Endothelial cell of umbilical vein (primary cell): ENCODE measurements at regions not wholly inside any gene's neighbourhood (a gene's known extent, or its start where the extent isn't known, plus 50 kb on each side); places are given as distances from the start of the nearest gene placed in this dataset.

Source experiments
- BruUV-seq: library from RNA; stranded (reverse); fragments of 400-500 nt; replicated peaks from 2 replicates; lab custom pipeline; 2021; lab: Mats Ljungman, UMichigan
- CTCF ChIA-PET: fragments of 300-600, 350-600 bp; sonication (Branson Sonifier 250); formaldehyde crosslinking; loops from one replicate; lab custom pipeline; 2021; ENCODE audit warnings: antibody characterized with exemption, inconsistent platforms; lab: Charles Lee
- POLR2A ChIA-PET: fragments of 300-600, 350-600 bp; sonication (Branson Sonifier 250); formaldehyde crosslinking; loops from one replicate; lab custom pipeline; 2021; ENCODE audit warnings: antibody characterized with exemption, inconsistent platforms; lab: Charles Lee
- DNase-seq: peaks from one replicate; pipeline ENCODE4 v3.0.0-alpha.2; 2011; ENCODE audit warnings: low read depth, low spot score
- FAIRE-seq: peaks from 2 replicates; lab custom pipeline; 2011; peaks lifted over from hg19 to GRCh38; lab: Jason Lieb, UNC
- H2AFZ ChIP-seq: 2 replicates; pipeline ENCODE4 v1.6.0; 2012; ENCODE audit warnings: low read depth, low read length, control low read depth, inconsistent platforms
- H3K27ac ChIP-seq: 2 replicates; pipeline ENCODE4 v1.5.1; 2011; ENCODE audit warnings: low read depth, mild to moderate bottlenecking, control low read depth, low read length, moderate library complexity; ENCODE audit not compliant: insufficient read depth
- H3K27me3 ChIP-seq, 2 experiments: 2 replicates each; pipeline versions ENCODE4 v1.6.0 to v1.6.1; 2011; ENCODE audit warnings: low read length in 2 of 2, mixed read lengths in 1 of 2; ENCODE audit not compliant: control insufficient read depth in 2 of 2, insufficient read depth in 2 of 2
- H3K36me3 ChIP-seq, 2 experiments: 2 replicates in 1 of 2; 3 replicates in 1 of 2; pipeline ENCODE4 v1.5.1; 2011; ENCODE audit warnings: low read length in 2 of 2, mild to moderate bottlenecking in 1 of 2, moderate library complexity in 1 of 2; ENCODE audit not compliant: control insufficient read depth in 2 of 2, insufficient read depth in 2 of 2; ENCODE audit errors: extremely low read depth in 1 of 2
- H3K4me1 ChIP-seq: 3 replicates; pipeline ENCODE4 v1.5.1; 2011; ENCODE audit warnings: mild to moderate bottlenecking, low read length; ENCODE audit not compliant: control insufficient read depth, insufficient read depth; ENCODE audit errors: extremely low read depth
- H3K4me2 ChIP-seq: 2 replicates; pipeline ENCODE4 v1.6.1; 2011; ENCODE audit warnings: low read length, control low read depth, mixed read lengths; ENCODE audit not compliant: insufficient read depth
- H3K4me3 ChIP-seq, 3 experiments: fragments of 200-600 bp in 1 of 3; sonication (generic), shearing (Covaris generic) in 1 of 3; replicated peaks in 1 of 3; 2 replicates each; pipeline ENCODE4 v1.5.1; 2011 to 2016; ENCODE audit warnings: control low read depth in 3 of 3, low read length in 3 of 3, mild to moderate bottlenecking in 2 of 3, inconsistent platforms in 1 of 3, low read depth in 1 of 3, moderate library complexity in 1 of 3; ENCODE audit not compliant: insufficient read depth in 1 of 3
- H3K79me2 ChIP-seq: 2 replicates; pipeline ENCODE4 v1.6.0; 2012; ENCODE audit warnings: low read length, inconsistent platforms; ENCODE audit not compliant: control insufficient read depth, insufficient read depth
- H3K9ac ChIP-seq: replicated peaks from 2 replicates; pipeline ENCODE3; 2011; ENCODE audit warnings: low read length, control low read depth; ENCODE audit not compliant: insufficient read depth; ENCODE audit errors: extremely low read depth
- H3K9me1 ChIP-seq: replicated peaks from 3 replicates; pipeline ENCODE4 v1.6.0; 2011; ENCODE audit warnings: mild to moderate bottlenecking, low read length; ENCODE audit not compliant: control insufficient read depth, insufficient read depth; ENCODE audit errors: extremely low read depth
- H3K9me3 ChIP-seq: replicated peaks from 2 replicates; pipeline ENCODE4 v1.5.1; 2012; ENCODE audit warnings: low read length, inconsistent platforms; ENCODE audit not compliant: control insufficient read depth, insufficient read depth
- H4K20me1 ChIP-seq: replicated peaks from 2 replicates; pipeline ENCODE3; 2011; ENCODE audit warnings: mild to moderate bottlenecking, low read length; ENCODE audit not compliant: control insufficient read depth, insufficient read depth; ENCODE audit errors: extremely low read depth
- EZH2 ChIP-seq: IDR thresholded peaks from 2 replicates; pipeline ENCODE4 v1.6.1; 2012; ENCODE audit warnings: borderline replicate concordance, low read depth, mild to moderate bottlenecking, moderate library complexity, low read length, inconsistent platforms; ENCODE audit not compliant: severe bottlenecking
- FOS ChIP-seq: IDR thresholded peaks from 2 replicates; pipeline ENCODE4 v1.6.1; 2011; ENCODE audit warnings: mild to moderate bottlenecking, low read length, moderate library complexity, borderline replicate concordance; ENCODE audit not compliant: insufficient read depth
- GATA2 ChIP-seq: IDR thresholded peaks from 2 replicates; pipeline ENCODE4 v1.7.0; 2011; ENCODE audit warnings: low read depth, mild to moderate bottlenecking, moderate library complexity, mixed read lengths, low read length; ENCODE audit not compliant: insufficient read length, insufficient read depth
- JUN ChIP-seq: IDR thresholded peaks from 2 replicates; pipeline ENCODE4 v1.6.1; 2011; ENCODE audit warnings: borderline replicate concordance, low read depth; ENCODE audit not compliant: insufficient read length, insufficient read depth
- MYC ChIP-seq: IDR thresholded peaks from one replicate; pipeline ENCODE4 v1.6.1; 2011; ENCODE audit warnings: mild to moderate bottlenecking, low read depth, low read length
- POLR2A ChIP-seq: IDR thresholded peaks from 2 replicates; pipeline ENCODE4 v1.6.1; 2012; ENCODE audit warnings: low read depth, mild to moderate bottlenecking, control low read depth, low read length
- POLR2AphosphoS5 ChIP-seq: IDR thresholded peaks from 2 replicates; pipeline ENCODE4 v1.6.1; 2012; ENCODE audit warnings: low read depth, mild to moderate bottlenecking, control low read depth, low read length, moderate library complexity; ENCODE audit not compliant: insufficient read depth
- dilution Hi-C: fragments of 300-500 bp; cut with MboI; formaldehyde crosslinking; loops from one replicate; pipeline ENCODE4 v1.15.0; 2019; ENCODE audit warnings: low sequenced_read_pairs; ENCODE audit not compliant: extremely low pct_ligation_motif_present
- intact Hi-C: fragments of 100-400 bp; cut with micrococcal nuclease; formaldehyde crosslinking; loops from one replicate; pipeline ENCODE4 v1.10.0; 2022
- TF ChIP-seq, protein P1 (sequence below), 2 donors: IDR thresholded peaks; 1 replicate in 1 of 2; 2 replicates in 1 of 2; pipeline ENCODE4 v1.5.1; 2011; ENCODE audit warnings: low read length in 2 of 2, mild to moderate bottlenecking in 2 of 2, moderate library complexity in 2 of 2, control low read depth in 1 of 2, inconsistent platforms in 1 of 2, low read depth in 1 of 2; ENCODE audit not compliant: insufficient read depth in 1 of 2; ENCODE audit errors: extremely low read depth in 1 of 2
- TF ChIP-seq, protein P2 (sequence below): IDR thresholded peaks from 2 replicates; pipeline ENCODE4 v1.6.1; 2011; ENCODE audit not compliant: insufficient read depth, insufficient read length

DNA sequence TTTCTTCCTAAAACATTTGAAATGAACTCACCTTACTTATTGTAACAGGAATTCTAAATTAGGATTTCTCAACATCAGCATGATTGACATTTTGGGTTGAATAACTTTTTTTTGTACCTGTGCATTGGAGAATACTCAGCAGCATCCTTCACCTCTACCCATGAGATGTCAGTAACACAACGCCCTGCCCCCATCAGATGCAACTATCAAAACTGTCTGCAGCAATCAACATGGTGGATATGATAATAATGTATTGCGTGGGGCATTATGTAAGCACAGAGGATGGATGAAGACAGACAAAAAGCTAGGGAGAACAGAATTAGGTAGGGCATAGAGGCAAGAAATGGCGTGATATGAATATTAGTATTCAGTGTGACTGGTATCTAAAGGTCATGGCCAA is 94.1 kb downstream of the PLK2 start:
- intact Hi-C loops, result no loop called here
- BruUV-seq, result no TSS peak
- no peaks in the 10 kb centered on the region for H3K79me2 ChIP-seq
- H2AFZ ChIP-seq, result no peak overlapping the region
- no peaks in the 10 kb centered on the region for H4K20me1 ChIP-seq
- ChIA-PET CTCF (no interaction called here), POLR2A (no interaction called here)
- DNase-seq (no peak), FAIRE-seq (no peak)
- H3K4me1 ChIP-seq, result no peaks in the 10 kb centered on the region
- no peaks in the 10 kb centered on the region for H3K27me3 ChIP-seq
- H3K36me3 ChIP-seq, result no peaks in the 10 kb centered on the region
- dilution Hi-C loops, result no loop called here
- no peak overlapping the region for H3K27ac ChIP-seq
- H3K4me3 ChIP-seq, result no peak overlapping the region
- no peaks in the 10 kb centered on the region for H3K9me1 ChIP-seq
- H3K9ac ChIP-seq, result no peak overlapping the region
- TF ChIP-seq GATA2 (no peak), POLR2A (no peak), MYC (no peak), EZH2 (no peak), POLR2AphosphoS5 (no peak), FOS (no peak), JUN (no peak)
- TF ChIP-seq, protein P1, sequence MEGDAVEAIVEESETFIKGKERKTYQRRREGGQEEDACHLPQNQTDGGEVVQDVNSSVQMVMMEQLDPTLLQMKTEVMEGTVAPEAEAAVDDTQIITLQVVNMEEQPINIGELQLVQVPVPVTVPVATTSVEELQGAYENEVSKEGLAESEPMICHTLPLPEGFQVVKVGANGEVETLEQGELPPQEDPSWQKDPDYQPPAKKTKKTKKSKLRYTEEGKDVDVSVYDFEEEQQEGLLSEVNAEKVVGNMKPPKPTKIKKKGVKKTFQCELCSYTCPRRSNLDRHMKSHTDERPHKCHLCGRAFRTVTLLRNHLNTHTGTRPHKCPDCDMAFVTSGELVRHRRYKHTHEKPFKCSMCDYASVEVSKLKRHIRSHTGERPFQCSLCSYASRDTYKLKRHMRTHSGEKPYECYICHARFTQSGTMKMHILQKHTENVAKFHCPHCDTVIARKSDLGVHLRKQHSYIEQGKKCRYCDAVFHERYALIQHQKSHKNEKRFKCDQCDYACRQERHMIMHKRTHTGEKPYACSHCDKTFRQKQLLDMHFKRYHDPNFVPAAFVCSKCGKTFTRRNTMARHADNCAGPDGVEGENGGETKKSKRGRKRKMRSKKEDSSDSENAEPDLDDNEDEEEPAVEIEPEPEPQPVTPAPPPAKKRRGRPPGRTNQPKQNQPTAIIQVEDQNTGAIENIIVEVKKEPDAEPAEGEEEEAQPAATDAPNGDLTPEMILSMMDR (IDR thresholded peaks at IDR 0.05; ENCODE audit: extremely low read depth in 1 of 2, insufficient read depth in 1 of 2, low read depth in 1 of 2, low read length in 2 of 2), result no peak
- TF ChIP-seq, protein P2, sequence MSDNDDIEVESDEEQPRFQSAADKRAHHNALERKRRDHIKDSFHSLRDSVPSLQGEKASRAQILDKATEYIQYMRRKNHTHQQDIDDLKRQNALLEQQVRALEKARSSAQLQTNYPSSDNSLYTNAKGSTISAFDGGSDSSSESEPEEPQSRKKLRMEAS, result no peak
- H3K9me3 ChIP-seq, result no peaks in the 10 kb centered on the region
- no peak overlapping the region for H3K4me2 ChIP-seq
